SK-N-SH (cell line): ENCODE measurements at regions not wholly inside any gene's neighbourhood (a gene's known extent, or its start where the extent isn't known, plus 50 kb on each side); places are given as distances from the start of the nearest gene placed in this dataset.

ENCODE experiments used
- CTCF ChIA-PET: fragments of 300-600, 350-600 bp; formaldehyde crosslinking; extraction: SDS; loops from one replicate; lab custom pipeline; 2021; lab: Yijun Ruan, JAX
- POLR2A ChIA-PET: fragments of 350-600 bp; sonication (Branson Sonifier 250); formaldehyde crosslinking; extraction: SDS; loops from one replicate; lab custom pipeline; 2020; ENCODE audit warnings: antibody characterized with exemption, inconsistent platforms; lab: Yijun Ruan, JAX
- DNase-seq: peaks from one replicate; pipeline ENCODE4 v3.0.0; 2012
- H2AFZ ChIP-seq: fragments of 200-600 bp; sonication (generic); 2 replicates; pipeline ENCODE4 v1.8.1; 2016; ENCODE audit warnings: antibody characterized with exemption, mild to moderate bottlenecking, low read depth
- H3F3A ChIP-seq: fragments of 200-600 bp; sonication (generic); replicated peaks from 2 replicates; pipeline ENCODE3; 2016; ENCODE audit warnings: antibody characterized with exemption, mild to moderate bottlenecking; ENCODE audit not compliant: insufficient read depth
- H3K27ac ChIP-seq, 2 experiments: fragments of 200-500 bp in 1 of 2; fragments of 200-600 bp in 1 of 2; sonication (Bioruptor generic) in 1 of 2; sonication (generic), shearing (Covaris generic) in 1 of 2; 2 replicates each; pipeline versions ENCODE4 v1.5.1 to v1.6.1; 2014 to 2016; ENCODE audit warnings: low read depth in 2 of 2, inconsistent platforms in 1 of 2, low read length in 1 of 2, mild to moderate bottlenecking in 1 of 2, mixed read lengths in 1 of 2
- H3K27me3 ChIP-seq: fragments of 200-600 bp; sonication (generic), shearing (Covaris generic); 2 replicates; pipeline ENCODE4 v1.6.1; 2016; ENCODE audit warnings: mixed run types; ENCODE audit not compliant: insufficient read depth
- H3K36me3 ChIP-seq, 2 experiments: fragments of 200-500 bp in 1 of 2; fragments of 200-600 bp in 1 of 2; sonication (Bioruptor generic) in 1 of 2; sonication (generic) in 1 of 2; replicated peaks in 1 of 2; 2 replicates each; pipeline versions ENCODE3 to v1.5.1; 2014 to 2016; ENCODE audit warnings: low read length in 1 of 2, mild to moderate bottlenecking in 1 of 2; ENCODE audit not compliant: insufficient read depth in 2 of 2, control insufficient read depth in 1 of 2
- H3K4me1 ChIP-seq, 2 experiments: fragments of 200-500 bp in 1 of 2; fragments of 200-600 bp in 1 of 2; sonication (Bioruptor generic) in 1 of 2; sonication (generic), shearing (Covaris generic) in 1 of 2; 2 replicates each; pipeline versions ENCODE4 v1.5.1 to v1.6.1; 2014 to 2016; ENCODE audit warnings: low read depth in 1 of 2, low read length in 1 of 2, mixed run types in 1 of 2; ENCODE audit not compliant: insufficient read depth in 2 of 2, control insufficient read depth in 1 of 2
- H3K4me2 ChIP-seq: fragments of 200-600 bp; sonication (generic), shearing (Covaris generic); 2 replicates; pipeline ENCODE4 v1.6.1; 2017; ENCODE audit warnings: mixed run types
- H3K4me3 ChIP-seq, 2 experiments: fragments of 200-500 bp in 1 of 2; fragments of 200-600 bp in 1 of 2; sonication (Bioruptor generic) in 1 of 2; sonication (generic), shearing (Covaris generic) in 1 of 2; 2 replicates each; pipeline versions ENCODE4 v1.5.1 to v1.8.1; 2014 to 2016; ENCODE audit warnings: low read depth in 2 of 2, inconsistent platforms in 1 of 2, low read length in 1 of 2, mild to moderate bottlenecking in 1 of 2, mixed read lengths in 1 of 2, moderate library complexity in 1 of 2
- H3K79me2 ChIP-seq: fragments of 200-600 bp; sonication (generic); 2 replicates; pipeline ENCODE4 v1.8.1; 2017; ENCODE audit warnings: mild to moderate bottlenecking; ENCODE audit not compliant: insufficient read depth
- H3K9ac ChIP-seq: fragments of 200-600 bp; sonication (generic); 2 replicates; pipeline ENCODE4 v1.6.1; 2017; ENCODE audit warnings: mixed run types
- H3K9me2 ChIP-seq: fragments of 200-600 bp; sonication (generic); 2 replicates; pipeline ENCODE4 v1.6.1; 2017; ENCODE audit warnings: mixed run types
- H3K9me3 ChIP-seq: fragments of 200-600 bp; sonication (generic); 2 replicates; pipeline ENCODE4 v1.6.1; 2017; ENCODE audit warnings: mixed run types, mild to moderate bottlenecking, moderate library complexity
- H4K20me1 ChIP-seq: fragments of 200-600 bp; sonication (generic); 2 replicates; pipeline ENCODE4 v1.6.1; 2017; ENCODE audit warnings: mild to moderate bottlenecking, mixed run types; ENCODE audit not compliant: insufficient read depth
- GABPA ChIP-seq: IDR thresholded peaks from 2 replicates; pipeline ENCODE4 v1.4.0; 2012; ENCODE audit warnings: low read depth, mild to moderate bottlenecking
- GATA2 ChIP-seq: sonication (generic); formaldehyde crosslinking; IDR thresholded peaks from 2 replicates; pipeline ENCODE4 v1.5.0; 2020; ENCODE audit warnings: mild to moderate bottlenecking, missing genetic modification reagents
- RXRA ChIP-seq: IDR thresholded peaks from 2 replicates; pipeline ENCODE4 v1.4.0; 2012; ENCODE audit warnings: low read depth, mild to moderate bottlenecking, borderline replicate concordance
- SIN3A ChIP-seq: IDR thresholded peaks from 2 replicates; pipeline ENCODE4 v1.6.1; 2012; ENCODE audit warnings: low read depth, mild to moderate bottlenecking, low read length, moderate library complexity, borderline replicate concordance
- SMC3 ChIP-seq: IDR thresholded peaks from 2 replicates; pipeline ENCODE4 v1.6.1; 2012; ENCODE audit warnings: low read depth, low read length, improper control_type of control experiment
- TAF1 ChIP-seq: IDR thresholded peaks from 2 replicates; pipeline ENCODE4 v1.6.1; 2012; ENCODE audit warnings: low read depth, mild to moderate bottlenecking, low read length, moderate library complexity, borderline replicate concordance
- TCF12 ChIP-seq: IDR thresholded peaks from 2 replicates; pipeline ENCODE4 v1.4.0; 2012
- WGBS: methylation state at CpG from one replicate; pipeline ENCODE4 v1.1.6; 2017; ENCODE audit warnings: low lambda C conversion rate; 5-methylcytosine and 5-hydroxymethylcytosine counted together
- TF ChIP-seq, protein P1 (sequence below): IDR thresholded peaks from 2 replicates; pipeline ENCODE4 v1.4.0; 2012; ENCODE audit warnings: low read depth, borderline replicate concordance
- TF ChIP-seq, protein P2 (sequence below): IDR thresholded peaks from 2 replicates; pipeline ENCODE4 v1.6.1; 2012; ENCODE audit warnings: mild to moderate bottlenecking, low read depth, low read length, moderate library complexity
- TF ChIP-seq, protein P3 (sequence below): IDR thresholded peaks from 2 replicates; pipeline ENCODE4 v1.4.0; 2012; ENCODE audit warnings: low read depth, borderline replicate concordance

- no peaks in the 10 kb centered on the region for H3K9me3 ChIP-seq
- POLR2A ChIA-PET, result no interaction called here
- H3K27me3 ChIP-seq, result no peaks in the 10 kb centered on the region
- TF ChIP-seq, protein P1, sequence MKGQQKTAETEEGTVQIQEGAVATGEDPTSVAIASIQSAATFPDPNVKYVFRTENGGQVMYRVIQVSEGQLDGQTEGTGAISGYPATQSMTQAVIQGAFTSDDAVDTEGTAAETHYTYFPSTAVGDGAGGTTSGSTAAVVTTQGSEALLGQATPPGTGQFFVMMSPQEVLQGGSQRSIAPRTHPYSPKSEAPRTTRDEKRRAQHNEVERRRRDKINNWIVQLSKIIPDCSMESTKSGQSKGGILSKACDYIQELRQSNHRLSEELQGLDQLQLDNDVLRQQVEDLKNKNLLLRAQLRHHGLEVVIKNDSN, result peak; percentile 36; the same call in 1 of the 2 replicates
- TF ChIP-seq, protein P2, sequence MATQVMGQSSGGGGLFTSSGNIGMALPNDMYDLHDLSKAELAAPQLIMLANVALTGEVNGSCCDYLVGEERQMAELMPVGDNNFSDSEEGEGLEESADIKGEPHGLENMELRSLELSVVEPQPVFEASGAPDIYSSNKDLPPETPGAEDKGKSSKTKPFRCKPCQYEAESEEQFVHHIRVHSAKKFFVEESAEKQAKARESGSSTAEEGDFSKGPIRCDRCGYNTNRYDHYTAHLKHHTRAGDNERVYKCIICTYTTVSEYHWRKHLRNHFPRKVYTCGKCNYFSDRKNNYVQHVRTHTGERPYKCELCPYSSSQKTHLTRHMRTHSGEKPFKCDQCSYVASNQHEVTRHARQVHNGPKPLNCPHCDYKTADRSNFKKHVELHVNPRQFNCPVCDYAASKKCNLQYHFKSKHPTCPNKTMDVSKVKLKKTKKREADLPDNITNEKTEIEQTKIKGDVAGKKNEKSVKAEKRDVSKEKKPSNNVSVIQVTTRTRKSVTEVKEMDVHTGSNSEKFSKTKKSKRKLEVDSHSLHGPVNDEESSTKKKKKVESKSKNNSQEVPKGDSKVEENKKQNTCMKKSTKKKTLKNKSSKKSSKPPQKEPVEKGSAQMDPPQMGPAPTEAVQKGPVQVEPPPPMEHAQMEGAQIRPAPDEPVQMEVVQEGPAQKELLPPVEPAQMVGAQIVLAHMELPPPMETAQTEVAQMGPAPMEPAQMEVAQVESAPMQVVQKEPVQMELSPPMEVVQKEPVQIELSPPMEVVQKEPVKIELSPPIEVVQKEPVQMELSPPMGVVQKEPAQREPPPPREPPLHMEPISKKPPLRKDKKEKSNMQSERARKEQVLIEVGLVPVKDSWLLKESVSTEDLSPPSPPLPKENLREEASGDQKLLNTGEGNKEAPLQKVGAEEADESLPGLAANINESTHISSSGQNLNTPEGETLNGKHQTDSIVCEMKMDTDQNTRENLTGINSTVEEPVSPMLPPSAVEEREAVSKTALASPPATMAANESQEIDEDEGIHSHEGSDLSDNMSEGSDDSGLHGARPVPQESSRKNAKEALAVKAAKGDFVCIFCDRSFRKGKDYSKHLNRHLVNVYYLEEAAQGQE, result no peak
- TF ChIP-seq, protein P3, sequence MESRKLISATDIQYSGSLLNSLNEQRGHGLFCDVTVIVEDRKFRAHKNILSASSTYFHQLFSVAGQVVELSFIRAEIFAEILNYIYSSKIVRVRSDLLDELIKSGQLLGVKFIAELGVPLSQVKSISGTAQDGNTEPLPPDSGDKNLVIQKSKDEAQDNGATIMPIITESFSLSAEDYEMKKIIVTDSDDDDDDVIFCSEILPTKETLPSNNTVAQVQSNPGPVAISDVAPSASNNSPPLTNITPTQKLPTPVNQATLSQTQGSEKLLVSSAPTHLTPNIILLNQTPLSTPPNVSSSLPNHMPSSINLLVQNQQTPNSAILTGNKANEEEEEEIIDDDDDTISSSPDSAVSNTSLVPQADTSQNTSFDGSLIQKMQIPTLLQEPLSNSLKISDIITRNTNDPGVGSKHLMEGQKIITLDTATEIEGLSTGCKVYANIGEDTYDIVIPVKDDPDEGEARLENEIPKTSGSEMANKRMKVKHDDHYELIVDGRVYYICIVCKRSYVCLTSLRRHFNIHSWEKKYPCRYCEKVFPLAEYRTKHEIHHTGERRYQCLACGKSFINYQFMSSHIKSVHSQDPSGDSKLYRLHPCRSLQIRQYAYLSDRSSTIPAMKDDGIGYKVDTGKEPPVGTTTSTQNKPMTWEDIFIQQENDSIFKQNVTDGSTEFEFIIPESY, result no peak
- no peak overlapping the region for H2AFZ ChIP-seq
- no peak overlapping the region for H3K4me2 ChIP-seq
- H4K20me1 ChIP-seq, result no peaks in the 10 kb centered on the region
- WGBS, result 92% methylated on average over 1 of the region's 1 CpG
- CTCF ChIA-PET, result no interaction called here
- no peak overlapping the region for H3K27ac ChIP-seq
- DNase-seq, result no peak
- no peaks in the 10 kb centered on the region for H3K36me3 ChIP-seq
- H3K9me2 ChIP-seq, result no peaks in the 10 kb centered on the region
- H3K79me2 ChIP-seq, result no peaks in the 10 kb centered on the region
- no peaks in the 10 kb centered on the region for H3F3A ChIP-seq
- no peak overlapping the region for H3K4me3 ChIP-seq
- H3K4me1 ChIP-seq, result no peaks in the 10 kb centered on the region
- no peak overlapping the region for H3K9ac ChIP-seq
These were observed 195.2 kb downstream of the NUAK1 start for GRCh38 chr12:105943525-105943924.

DNA sequence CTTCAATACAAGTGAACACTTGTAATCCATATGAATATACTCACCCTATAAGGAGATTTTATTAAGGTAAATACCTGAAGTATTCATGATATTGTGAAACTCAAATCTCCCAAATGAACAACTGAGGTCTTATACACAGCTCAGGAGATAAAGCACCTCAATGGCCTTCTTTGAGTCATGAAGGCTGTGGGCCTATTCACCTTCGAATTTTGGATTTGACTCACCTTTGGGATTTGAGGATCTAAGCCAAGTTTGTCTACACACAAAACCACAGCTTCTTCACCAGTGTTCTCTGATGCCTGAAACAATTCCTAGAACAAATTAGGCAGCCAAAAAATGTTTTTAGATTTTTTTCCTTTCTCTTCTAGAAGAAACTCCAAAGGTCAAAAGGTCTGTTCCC lies 194.1 kb downstream of the NUAK1 start:
- H3F3A ChIP-seq, result no peaks in the 10 kb centered on the region
- POLR2A ChIA-PET, result no interaction called here
- H4K20me1 ChIP-seq, result no peaks in the 10 kb centered on the region
- no peaks in the 10 kb centered on the region for H3K9me2 ChIP-seq
- no peaks in the 10 kb centered on the region for H3K36me3 ChIP-seq
- no peak overlapping the region for H3K9ac ChIP-seq
- H3K79me2 ChIP-seq, result no peaks in the 10 kb centered on the region
- no peaks in the 10 kb centered on the region for H3K4me1 ChIP-seq
- 8% methylated on average over 1 of the region's 1 CpG for WGBS
- CTCF ChIA-PET, result interaction anchor here (0.5 kb wide), 1 partner anchor 25 kb away, joined by 3 read pairs; no protein-coding TSS in a partner anchor
- no peak overlapping the region for H3K4me3 ChIP-seq
- H3K4me2 ChIP-seq, result no peak overlapping the region
- DNase-seq, result no peak
- no peak overlapping the region for H2AFZ ChIP-seq
- no peaks in the 10 kb centered on the region for H3K27me3 ChIP-seq
- TF ChIP-seq GATA2 (CRISPR knock-in tag), result no peak
- no peak for TF ChIP-seq TCF12
- no peak for TF ChIP-seq SIN3A
- TF ChIP-seq RXRA, result no peak
- no peak for TF ChIP-seq GABPA
- no peak for TF ChIP-seq SMC3
- TF ChIP-seq, protein P3, result no peak
- no peak for TF ChIP-seq TAF1
- TF ChIP-seq, all 33 proteins: peak for 0
- Histone ChIP-seq H3K9me3 (no peaks in the 10 kb centered on the region), H3K27ac (no peak overlapping the region)
